ENCODE measurements at regions not wholly inside any gene's neighbourhood (a gene's known extent, or its start where the extent isn't known, plus 50 kb on each side); places are given as distances from the start of the nearest gene placed in this dataset.
"Not testable (repeated sequence)": the region's sequence is repeated elsewhere in the genome, so short reads cannot be mapped to it uniquely, and the experiment has no call there.

GRCh38 chr12:131390412-131391334 is 320.2 kb upstream of the SFSWAP start:
- DNase-seq (ENCODE audit: low read depth), result no peak

GRCh38 chr12:131391399-131391798 is 319.5 kb upstream of the SFSWAP start:
- no peak for DNase-seq (ENCODE audit: low read depth)

- not testable (repeated sequence) for DNase-seq (ENCODE audit: low read depth)
Observed at GRCh38 chr12:131394752-131395151, 316.1 kb upstream of the SFSWAP start.

- not testable (repeated sequence) for DNase-seq (ENCODE audit: low read depth)
Observed at GRCh38 chr12:131395209-131395684, 315.6 kb upstream of the SFSWAP start.

- no peak for DNase-seq (ENCODE audit: low read depth)
Observed at GRCh38 chr12:131395971-131396573, 314.8 kb upstream of the SFSWAP start.

- DNase-seq (ENCODE audit: low read depth), result no peak
Observed at GRCh38 chr12:131397493-131398181, 313.3 kb upstream of the SFSWAP start.

- no peak for DNase-seq (ENCODE audit: low read depth)
Observed at GRCh38 chr12:131399000-131399399, 311.9 kb upstream of the SFSWAP start.

GRCh38 chr12:131400668-131401294 is 310.1 kb upstream of the SFSWAP start:
- DNase-seq (ENCODE audit: low read depth), result not testable (repeated sequence)

- not testable (repeated sequence) for DNase-seq (ENCODE audit: low read depth)
Observed at GRCh38 chr12:131401907-131402633, 308.8 kb upstream of the SFSWAP start.

GRCh38 chr12:131402781-131403396 is 308.0 kb upstream of the SFSWAP start:
- DNase-seq (ENCODE audit: low read depth), result no peak

- no peak for DNase-seq (ENCODE audit: low read depth)
Observed at GRCh38 chr12:131403676-131404075, 307.2 kb upstream of the SFSWAP start.

- no peak for DNase-seq (ENCODE audit: low read depth)
Observed at GRCh38 chr12:131404705-131405104, 306.2 kb upstream of the SFSWAP start.

GRCh38 chr12:131407221-131408035 is 303.5 kb upstream of the SFSWAP start:
- DNase-seq (ENCODE audit: low read depth), result no peak

- no peak for DNase-seq (ENCODE audit: low read depth)
Observed at GRCh38 chr12:131408036-131408365, 302.9 kb upstream of the SFSWAP start.

- no peak for DNase-seq (ENCODE audit: low read depth)
Observed at GRCh38 chr12:131408484-131408883, 302.4 kb upstream of the SFSWAP start.

GRCh38 chr12:131409211-131409610 is 301.7 kb upstream of the SFSWAP start:
- no peak for DNase-seq (ENCODE audit: low read depth)

GRCh38 chr12:131411827-131412226 is 299.1 kb upstream of the SFSWAP start:
- DNase-seq (ENCODE audit: low read depth), result not testable (repeated sequence)

GRCh38 chr12:131413006-131413405 is 297.9 kb upstream of the SFSWAP start:
- DNase-seq (ENCODE audit: low read depth), result no peak

GRCh38 chr12:131413471-131413870 is 297.4 kb upstream of the SFSWAP start:
- no peak for DNase-seq (ENCODE audit: low read depth)

Measured in EH (cell line).